Panc1 (cell line): ENCODE measurements at regions not wholly inside any gene's neighbourhood (a gene's known extent, or its start where the extent isn't known, plus 50 kb on each side); places are given as distances from the start of the nearest gene placed in this dataset.
A peak's percentile ranks its signal among the peaks of the same experiment; 100 is the strongest.

Experiments
- ATAC-seq: fragments of 200-7000 bp; cut with Tn5 transposase; 2 replicates; pipeline ENCODE4 v1.9.1; 2020; ENCODE audit warnings: mild to moderate bottlenecking, moderate library complexity
- BruUV-seq: library from RNA; stranded (reverse); fragments of 400-500 nt; replicated peaks from 2 replicates; lab custom pipeline; 2021; lab: Mats Ljungman, UMichigan
- CTCF ChIA-PET: fragments of 300-600 bp; sonication (Branson Sonifier 250); formaldehyde crosslinking; loops from one replicate; lab custom pipeline; 2022; ENCODE audit warnings: antibody characterized with exemption; lab: Charles Lee
- POLR2A ChIA-PET: fragments of 300-600 bp; sonication (Branson Sonifier 250); formaldehyde crosslinking; loops from one replicate; lab custom pipeline; 2022; ENCODE audit warnings: antibody characterized with exemption; lab: Charles Lee
- DNase-seq: peaks from one replicate; pipeline ENCODE4 v3.0.0-alpha.2; 2010; ENCODE audit warnings: low read depth, low spot score
- H3K27ac ChIP-seq: 2 replicates; pipeline ENCODE4 v1.5.1; 2011; ENCODE audit warnings: mild to moderate bottlenecking, low read length, inconsistent platforms
- H3K27me3 ChIP-seq: fragments of 200-500 bp; sonication (Bioruptor generic); 2 replicates; pipeline ENCODE4 v1.6.0; 2014; ENCODE audit warnings: low read length, inconsistent platforms; ENCODE audit not compliant: control insufficient read depth, insufficient read depth
- H3K36me3 ChIP-seq: fragments of 200-500 bp; sonication (Bioruptor generic); 2 replicates; pipeline ENCODE4 v1.5.1; 2014; ENCODE audit warnings: inconsistent platforms, mild to moderate bottlenecking, low read length, moderate library complexity; ENCODE audit not compliant: control insufficient read depth, insufficient read depth
- H3K4me1 ChIP-seq: 2 replicates; pipeline ENCODE4 v1.5.1; 2011; ENCODE audit warnings: inconsistent platforms, mild to moderate bottlenecking, low read length, moderate library complexity; ENCODE audit not compliant: control insufficient read depth, insufficient read depth
- H3K4me3 ChIP-seq, 2 experiments: 2 replicates each; pipeline ENCODE4 v1.5.1; 2011 to 2012; ENCODE audit warnings: low read depth in 2 of 2, low read length in 2 of 2, mild to moderate bottlenecking in 2 of 2, inconsistent platforms in 1 of 2, moderate library complexity in 1 of 2
- H3K9me3 ChIP-seq: fragments of 200-500 bp; sonication (Bioruptor generic); 2 replicates; pipeline ENCODE4 v1.5.1; 2014; ENCODE audit warnings: low read depth, mild to moderate bottlenecking, inconsistent platforms, low read length, moderate library complexity; ENCODE audit not compliant: control insufficient read depth, insufficient read depth
- CTCF ChIP-seq: fragments of 450-650 bp; IDR thresholded peaks from 2 replicates; pipeline ENCODE4 v1.5.1; 2017; ENCODE audit warnings: mild to moderate bottlenecking
- POLR2AphosphoS5 ChIP-seq: IDR thresholded peaks from 2 replicates; pipeline ENCODE4 v1.6.1; 2012; ENCODE audit warnings: mild to moderate bottlenecking, low read depth, low read length, moderate library complexity
- REST ChIP-seq, 2 experiments: IDR thresholded peaks; 2 replicates each; pipeline ENCODE4 v1.6.1; 2011 to 2012; ENCODE audit warnings: low read depth in 2 of 2, control low read depth in 1 of 2, low read length in 1 of 2, mild to moderate bottlenecking in 1 of 2, moderate library complexity in 1 of 2; ENCODE audit not compliant: insufficient read depth in 1 of 2
- SIN3A ChIP-seq: IDR thresholded peaks from 2 replicates; pipeline ENCODE4 v1.6.1; 2012; ENCODE audit warnings: low read depth, mild to moderate bottlenecking, low read length, moderate library complexity, borderline replicate concordance; ENCODE audit not compliant: insufficient read depth
- TCF7L2 ChIP-seq: IDR thresholded peaks from 2 replicates; pipeline ENCODE4 v1.6.1; 2011; ENCODE audit warnings: mild to moderate bottlenecking, low read depth, low read length, inconsistent platforms
- in situ Hi-C: cut with HindIII; loops from 2 replicates; pipeline ENCODE4 v1.10.0; 2016; ENCODE audit warnings: low sequenced_read_pairs, low pct_unique_long_range_greater_than_20kb
- intact Hi-C: fragments of 100-400 bp; cut with micrococcal nuclease; formaldehyde crosslinking; loops from one replicate; pipeline ENCODE4 v1.10.0; 2022; ENCODE audit not compliant: unreplicated experiment

- Histone ChIP-seq H3K27me3 (no peaks in the 10 kb centered on the region), H3K4me1 (no peaks in the 10 kb centered on the region), H3K36me3 (no peaks in the 10 kb centered on the region), H3K9me3 (no peaks in the 10 kb centered on the region), H3K27ac (no peak overlapping the region), H3K4me3 (no peak overlapping the region)
- intact Hi-C loops (no loop called here), in situ Hi-C loops (no loop called here)
- BruUV-seq = no TSS peak
- ChIA-PET POLR2A (no interaction called here), CTCF (interaction anchor here (0.8 kb wide), 1 partner anchor 43 kb away, joined by 3 read pairs; no protein-coding TSS in a partner anchor)
- ATAC-seq = peak; percentile 62; the same call in 1 of the 2 replicates
- TF ChIP-seq SIN3A = no peak
- TF ChIP-seq CTCF = no peak; the same call in 1 of the 2 replicates
- TF ChIP-seq REST (IDR thresholded peaks at IDR 0.05; ENCODE audit: insufficient read depth in 1 of 2, low read depth in 2 of 2, low read length in 1 of 2) = no peak
- TF ChIP-seq POLR2AphosphoS5 = no peak
- no peak for TF ChIP-seq TCF7L2
- no peak for DNase-seq
Observed at GRCh38 chr9:134217431-134218210, 53.3 kb upstream of the RNU6ATAC start.

- TF ChIP-seq REST (IDR thresholded peaks at IDR 0.05; ENCODE audit: insufficient read depth in 1 of 2, low read depth in 2 of 2, low read length in 1 of 2) (no peak), SIN3A (no peak), TCF7L2 (no peak), CTCF (no peak), POLR2AphosphoS5 (no peak)
- Histone ChIP-seq H3K9me3 (no peaks in the 10 kb centered on the region), H3K4me3 (no peak overlapping the region), H3K27ac (no peak overlapping the region), H3K4me1 (no peaks in the 10 kb centered on the region), H3K36me3 (no peaks in the 10 kb centered on the region), H3K27me3 (no peaks in the 10 kb centered on the region)
- DNase-seq = no peak
- BruUV-seq = no TSS peak
- no peak for ATAC-seq
- POLR2A ChIA-PET = no interaction called here
- intact Hi-C loops = no loop called here
- in situ Hi-C loops = no loop called here
- CTCF ChIA-PET = interaction anchor here (0.8 kb wide), 1 partner anchor 43 kb away, joined by 3 read pairs; no protein-coding TSS in a partner anchor
Observed at GRCh38 chr9:134218230-134218629, 53.9 kb upstream of the RNU6ATAC start.
